ENCODE measurements at regions not wholly inside any gene's neighbourhood (a gene's known extent, or its start where the extent isn't known, plus 50 kb on each side); places are given as distances from the start of the nearest gene placed in this dataset.

DNA sequence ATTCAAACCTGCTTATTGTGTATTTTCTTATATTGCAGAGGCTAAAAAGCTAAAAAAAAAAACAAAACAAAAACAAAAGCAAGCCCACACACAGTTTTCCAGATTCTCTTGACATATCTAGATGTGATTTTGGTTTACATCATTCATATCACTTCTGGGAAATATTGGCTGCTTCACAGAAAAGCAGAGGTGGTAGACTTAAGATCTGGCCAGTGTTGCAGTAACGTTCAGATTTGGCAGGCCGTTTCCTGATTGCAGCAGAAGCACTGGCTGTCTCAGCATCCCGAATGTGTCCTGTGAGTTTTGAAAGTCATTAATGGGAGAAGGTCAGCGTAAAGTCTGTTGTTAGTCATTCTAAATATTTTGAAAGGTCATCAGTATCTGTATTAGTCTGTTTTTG, 2062.0 kb downstream of the ARAP2 start:
- TF ChIP-seq TCF4 (CRISPR knock-in tag; IDR thresholded peaks at IDR 0.05; ENCODE audit: borderline replicate concordance) = no peak
- TF ChIP-seq, protein P1, sequence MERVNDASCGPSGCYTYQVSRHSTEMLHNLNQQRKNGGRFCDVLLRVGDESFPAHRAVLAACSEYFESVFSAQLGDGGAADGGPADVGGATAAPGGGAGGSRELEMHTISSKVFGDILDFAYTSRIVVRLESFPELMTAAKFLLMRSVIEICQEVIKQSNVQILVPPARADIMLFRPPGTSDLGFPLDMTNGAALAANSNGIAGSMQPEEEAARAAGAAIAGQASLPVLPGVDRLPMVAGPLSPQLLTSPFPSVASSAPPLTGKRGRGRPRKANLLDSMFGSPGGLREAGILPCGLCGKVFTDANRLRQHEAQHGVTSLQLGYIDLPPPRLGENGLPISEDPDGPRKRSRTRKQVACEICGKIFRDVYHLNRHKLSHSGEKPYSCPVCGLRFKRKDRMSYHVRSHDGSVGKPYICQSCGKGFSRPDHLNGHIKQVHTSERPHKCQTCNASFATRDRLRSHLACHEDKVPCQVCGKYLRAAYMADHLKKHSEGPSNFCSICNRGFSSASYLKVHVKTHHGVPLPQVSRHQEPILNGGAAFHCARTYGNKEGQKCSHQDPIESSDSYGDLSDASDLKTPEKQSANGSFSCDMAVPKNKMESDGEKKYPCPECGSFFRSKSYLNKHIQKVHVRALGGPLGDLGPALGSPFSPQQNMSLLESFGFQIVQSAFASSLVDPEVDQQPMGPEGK (CRISPR knock-in tag; IDR thresholded peaks at IDR 0.05; ENCODE audit: borderline replicate concordance) = no peak
- TF ChIP-seq, protein P2, sequence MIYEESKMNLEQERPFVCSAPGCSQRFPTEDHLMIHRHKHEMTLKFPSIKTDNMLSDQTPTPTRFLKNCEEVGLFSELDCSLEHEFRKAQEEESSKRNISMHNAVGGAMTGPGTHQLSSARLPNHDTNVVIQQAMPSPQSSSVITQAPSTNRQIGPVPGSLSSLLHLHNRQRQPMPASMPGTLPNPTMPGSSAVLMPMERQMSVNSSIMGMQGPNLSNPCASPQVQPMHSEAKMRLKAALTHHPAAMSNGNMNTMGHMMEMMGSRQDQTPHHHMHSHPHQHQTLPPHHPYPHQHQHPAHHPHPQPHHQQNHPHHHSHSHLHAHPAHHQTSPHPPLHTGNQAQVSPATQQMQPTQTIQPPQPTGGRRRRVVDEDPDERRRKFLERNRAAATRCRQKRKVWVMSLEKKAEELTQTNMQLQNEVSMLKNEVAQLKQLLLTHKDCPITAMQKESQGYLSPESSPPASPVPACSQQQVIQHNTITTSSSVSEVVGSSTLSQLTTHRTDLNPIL (CRISPR knock-in tag; IDR thresholded peaks at IDR 0.05; ENCODE audit: low read depth) = no peak
- TF ChIP-seq, protein P3, sequence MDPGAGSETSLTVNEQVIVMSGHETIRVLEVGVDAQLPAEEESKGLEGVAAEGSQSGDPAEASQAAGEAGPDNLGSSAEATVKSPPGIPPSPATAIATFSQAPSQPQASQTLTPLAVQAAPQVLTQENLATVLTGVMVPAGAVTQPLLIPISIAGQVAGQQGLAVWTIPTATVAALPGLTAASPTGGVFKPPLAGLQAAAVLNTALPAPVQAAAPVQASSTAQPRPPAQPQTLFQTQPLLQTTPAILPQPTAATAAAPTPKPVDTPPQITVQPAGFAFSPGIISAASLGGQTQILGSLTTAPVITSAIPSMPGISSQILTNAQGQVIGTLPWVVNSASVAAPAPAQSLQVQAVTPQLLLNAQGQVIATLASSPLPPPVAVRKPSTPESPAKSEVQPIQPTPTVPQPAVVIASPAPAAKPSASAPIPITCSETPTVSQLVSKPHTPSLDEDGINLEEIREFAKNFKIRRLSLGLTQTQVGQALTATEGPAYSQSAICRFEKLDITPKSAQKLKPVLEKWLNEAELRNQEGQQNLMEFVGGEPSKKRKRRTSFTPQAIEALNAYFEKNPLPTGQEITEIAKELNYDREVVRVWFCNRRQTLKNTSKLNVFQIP (CRISPR knock-in tag; IDR thresholded peaks at IDR 0.05; ENCODE audit: borderline replicate concordance, low read depth) = no peak
- no peak for TF ChIP-seq ZNF70 (CRISPR knock-in tag; IDR thresholded peaks at IDR 0.05)

All from SK-N-SH treated with all-trans-retinoic acid at 6 μM for 48 hours (cell line).